ENCODE measurements at regions not wholly inside any gene's neighbourhood (a gene's known extent, or its start where the extent isn't known, plus 50 kb on each side); places are given as distances from the start of the nearest gene placed in this dataset.
A peak's percentile ranks its signal among the peaks of the same experiment; 100 is the strongest.

GRCh38 chr4:15242021-15242420 lies 185.8 kb upstream of the C1QTNF7 start:
- H3K36me3 Mint-ChIP-seq (ENCODE audit: low read depth) = no peaks in the 10 kb centered on the region
- no peaks in the 10 kb centered on the region for H3K4me1 Mint-ChIP-seq
- H3K4me3 Mint-ChIP-seq = no peak overlapping the region
- TF ChIP-seq, protein P1, sequence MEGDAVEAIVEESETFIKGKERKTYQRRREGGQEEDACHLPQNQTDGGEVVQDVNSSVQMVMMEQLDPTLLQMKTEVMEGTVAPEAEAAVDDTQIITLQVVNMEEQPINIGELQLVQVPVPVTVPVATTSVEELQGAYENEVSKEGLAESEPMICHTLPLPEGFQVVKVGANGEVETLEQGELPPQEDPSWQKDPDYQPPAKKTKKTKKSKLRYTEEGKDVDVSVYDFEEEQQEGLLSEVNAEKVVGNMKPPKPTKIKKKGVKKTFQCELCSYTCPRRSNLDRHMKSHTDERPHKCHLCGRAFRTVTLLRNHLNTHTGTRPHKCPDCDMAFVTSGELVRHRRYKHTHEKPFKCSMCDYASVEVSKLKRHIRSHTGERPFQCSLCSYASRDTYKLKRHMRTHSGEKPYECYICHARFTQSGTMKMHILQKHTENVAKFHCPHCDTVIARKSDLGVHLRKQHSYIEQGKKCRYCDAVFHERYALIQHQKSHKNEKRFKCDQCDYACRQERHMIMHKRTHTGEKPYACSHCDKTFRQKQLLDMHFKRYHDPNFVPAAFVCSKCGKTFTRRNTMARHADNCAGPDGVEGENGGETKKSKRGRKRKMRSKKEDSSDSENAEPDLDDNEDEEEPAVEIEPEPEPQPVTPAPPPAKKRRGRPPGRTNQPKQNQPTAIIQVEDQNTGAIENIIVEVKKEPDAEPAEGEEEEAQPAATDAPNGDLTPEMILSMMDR (conservative IDR thresholded peaks at IDR 0.05) = no peak
- no peak overlapping the region for H3K27ac Mint-ChIP-seq (ENCODE audit: unreplicated experiment)
- peaks cover 7% of the 10 kb centered on the region for H3K9me3 Mint-ChIP-seq
- no peaks in the 10 kb centered on the region for H3K27me3 Mint-ChIP-seq (ENCODE audit: low read depth)
- no peak for DNase-seq (ENCODE audit: low read depth, low spot score)

DNA sequence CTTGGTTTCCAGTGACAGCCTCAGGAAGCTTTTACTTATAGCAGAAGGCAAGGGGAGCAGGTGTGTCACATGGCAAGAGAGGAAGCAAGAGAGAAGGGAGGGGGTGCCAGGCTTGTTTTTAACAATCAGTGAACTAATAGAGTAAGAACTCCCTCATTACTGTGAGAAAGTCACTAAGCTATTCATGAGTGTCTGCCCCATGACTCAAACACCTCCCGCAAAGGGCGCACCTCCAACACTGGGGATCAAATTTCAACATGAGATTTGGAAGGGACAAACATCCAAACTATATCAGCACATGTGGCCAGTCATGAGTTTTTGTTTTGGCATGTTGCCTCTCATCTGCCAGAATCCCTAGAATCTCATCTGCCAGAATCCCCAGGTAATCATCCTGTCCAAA lies 183.5 kb upstream of the C1QTNF7 start:
- H3K36me3 Mint-ChIP-seq (ENCODE audit: low read depth) = no peaks in the 10 kb centered on the region
- H3K9me3 Mint-ChIP-seq = peaks cover 7% of the 10 kb centered on the region
- TF ChIP-seq, protein P1 (conservative IDR thresholded peaks at IDR 0.05) = no peak
- H3K27ac Mint-ChIP-seq (ENCODE audit: unreplicated experiment) = no peak overlapping the region
- DNase-seq (ENCODE audit: low read depth, low spot score) = no peak
- no peak overlapping the region for H3K4me3 Mint-ChIP-seq
- no peaks in the 10 kb centered on the region for H3K4me1 Mint-ChIP-seq
- no peaks in the 10 kb centered on the region for H3K27me3 Mint-ChIP-seq (ENCODE audit: low read depth)

- Mint-ChIP-seq H3K27me3 (ENCODE audit: low read depth) (no peaks in the 10 kb centered on the region), H3K36me3 (ENCODE audit: low read depth) (no peaks in the 10 kb centered on the region), H3K9me3 (peaks cover 7% of the 10 kb centered on the region), H3K27ac (ENCODE audit: unreplicated experiment) (peak overlapping the region; percentile 72), H3K4me3 (no peak overlapping the region), H3K4me1 (no peaks in the 10 kb centered on the region)
- DNase-seq (ENCODE audit: low read depth, low spot score) = no peak
- TF ChIP-seq, protein P1 (conservative IDR thresholded peaks at IDR 0.05) = no peak
Observed at GRCh38 chr4:15245006-15245530, 182.8 kb upstream of the C1QTNF7 start.

- peaks cover under 1% of the 10 kb centered on the region for H3K9me3 Mint-ChIP-seq
- no peaks in the 10 kb centered on the region for H3K27me3 Mint-ChIP-seq (ENCODE audit: low read depth)
- no peak overlapping the region for H3K4me3 Mint-ChIP-seq
- no peak for DNase-seq (ENCODE audit: low read depth, low spot score)
- TF ChIP-seq, protein P1 (conservative IDR thresholded peaks at IDR 0.05) = no peak
- H3K4me1 Mint-ChIP-seq = no peaks in the 10 kb centered on the region
- H3K36me3 Mint-ChIP-seq (ENCODE audit: low read depth) = no peaks in the 10 kb centered on the region
- no peak overlapping the region for H3K27ac Mint-ChIP-seq (ENCODE audit: unreplicated experiment)
Observed at GRCh38 chr4:15250021-15250441, 177.8 kb upstream of the C1QTNF7 start.

- Mint-ChIP-seq H3K4me3 (no peak overlapping the region), H3K27ac (ENCODE audit: unreplicated experiment) (no peak overlapping the region), H3K9me3 (peaks cover 2% of the 10 kb centered on the region), H3K27me3 (ENCODE audit: low read depth) (no peaks in the 10 kb centered on the region), H3K4me1 (no peaks in the 10 kb centered on the region), H3K36me3 (ENCODE audit: low read depth) (no peaks in the 10 kb centered on the region)
- TF ChIP-seq, protein P1 (conservative IDR thresholded peaks at IDR 0.05) = no peak
- DNase-seq (ENCODE audit: low read depth, low spot score) = no peak
Observed at GRCh38 chr4:15253349-15253748, 174.5 kb upstream of the C1QTNF7 start.

Data from neural crest cell (in vitro differentiated cells).